Erythroblast (primary cell): ENCODE measurements at regions not wholly inside any gene's neighbourhood (a gene's known extent, or its start where the extent isn't known, plus 50 kb on each side); places are given as distances from the start of the nearest gene placed in this dataset.

Source experiments
- GATA1 ChIP-seq: IDR thresholded peaks from 2 replicates; pipeline ENCODE4 v1.6.1; 2011; ENCODE audit warnings: low read depth, mild to moderate bottlenecking, control low read depth, low read length, moderate library complexity
- POLR2A ChIP-seq: IDR thresholded peaks from 2 replicates; pipeline ENCODE4 v1.6.1; 2011; ENCODE audit warnings: mild to moderate bottlenecking, low read length

- TF ChIP-seq POLR2A (no peak), GATA1 (no peak)
Measured at GRCh38 chr15:31561156-31561555, 234.5 kb downstream of the KLF13 start.
